MM.1S (cell line): ENCODE measurements at regions not wholly inside any gene's neighbourhood (a gene's known extent, or its start where the extent isn't known, plus 50 kb on each side); places are given as distances from the start of the nearest gene placed in this dataset.

Source experiments
- CTCF ChIP-seq: fragments of 300-600 bp; sonication (generic); IDR thresholded peaks from 2 replicates; pipeline ENCODE4 v1.5.1; 2016; ENCODE audit warnings: antibody characterized with exemption, low read length, mixed read lengths
- EZH2 ChIP-seq: fragments of 300-600 bp; sonication (generic); optimal IDR thresholded peaks from 2 replicates; pipeline ENCODE3; 2017; ENCODE audit warnings: low read depth, mild to moderate bottlenecking, antibody characterized with exemption, low read length, mixed read lengths
- EZH2phosphoT487 ChIP-seq: fragments of 300-600 bp; sonication (generic); IDR thresholded peaks from 2 replicates; pipeline ENCODE4 v1.6.1; 2018; ENCODE audit warnings: antibody characterized with exemption, low read length

GRCh38 chr9:109901201-109901600 is 121.2 kb downstream of the PALM2AKAP2 start:
- no peak for TF ChIP-seq CTCF
- TF ChIP-seq EZH2phosphoT487 = no peak
- no peak for TF ChIP-seq EZH2
